ENCODE measurements at regions not wholly inside any gene's neighbourhood (a gene's known extent, or its start where the extent isn't known, plus 50 kb on each side); places are given as distances from the start of the nearest gene placed in this dataset.

- no peaks in the 10 kb centered on the region for H3K27me3 Mint-ChIP-seq (ENCODE audit: low read depth)
- no peak for TF ChIP-seq CTCF (IDR thresholded peaks at IDR 0.05; ENCODE audit: unreplicated experiment)
- peaks cover 26% of the 10 kb centered on the region for H3K4me1 Mint-ChIP-seq
- H3K9me3 Mint-ChIP-seq, result no peaks in the 10 kb centered on the region
- H3K36me3 Mint-ChIP-seq, result peaks cover 6% of the 10 kb centered on the region
- H3K4me3 Mint-ChIP-seq, result no peak overlapping the region
- DNase-seq (ENCODE audit: low spot score in 2 of 2, unreplicated experiment in 2 of 2), result no peak
- H3K27ac Mint-ChIP-seq, result peak overlapping the region; percentile 55
Observed at GRCh38 chr21:16583556-16583955, 853.8 kb downstream of the USP25 start.

- peak overlapping the region; percentile 9 for H3K27ac Mint-ChIP-seq
- no peaks in the 10 kb centered on the region for H3K27me3 Mint-ChIP-seq (ENCODE audit: low read depth)
- H3K4me3 Mint-ChIP-seq, result no peak overlapping the region
- TF ChIP-seq CTCF (IDR thresholded peaks at IDR 0.05; ENCODE audit: unreplicated experiment), result no peak
- H3K4me1 Mint-ChIP-seq, result peaks cover 18% of the 10 kb centered on the region
- no peak for DNase-seq (ENCODE audit: low spot score in 2 of 2, unreplicated experiment in 2 of 2)
- H3K9me3 Mint-ChIP-seq, result no peaks in the 10 kb centered on the region
- H3K36me3 Mint-ChIP-seq, result peaks cover 6% of the 10 kb centered on the region
Observed at GRCh38 chr21:16584756-16585155, 855.0 kb downstream of the USP25 start.

- Mint-ChIP-seq H3K27ac (no peak overlapping the region), H3K9me3 (no peaks in the 10 kb centered on the region), H3K36me3 (peaks cover 6% of the 10 kb centered on the region), H3K4me3 (no peak overlapping the region), H3K4me1 (peaks cover 15% of the 10 kb centered on the region), H3K27me3 (ENCODE audit: low read depth) (no peaks in the 10 kb centered on the region)
- TF ChIP-seq CTCF (IDR thresholded peaks at IDR 0.05; ENCODE audit: unreplicated experiment), result no peak
- no peak for DNase-seq (ENCODE audit: low spot score in 2 of 2, unreplicated experiment in 2 of 2)
Observed at GRCh38 chr21:16585896-16586295, 856.1 kb downstream of the USP25 start.

GRCh38 chr21:16587141-16587581 is 857.4 kb downstream of the USP25 start:
- no peak for DNase-seq (ENCODE audit: low spot score in 2 of 2, unreplicated experiment in 2 of 2)
- no peak for TF ChIP-seq CTCF (IDR thresholded peaks at IDR 0.05; ENCODE audit: unreplicated experiment)
- no peaks in the 10 kb centered on the region for H3K27me3 Mint-ChIP-seq (ENCODE audit: low read depth)

GRCh38 chr21:16587681-16588375 is 858.0 kb downstream of the USP25 start:
- no peaks in the 10 kb centered on the region for H3K9me3 Mint-ChIP-seq
- H3K4me1 Mint-ChIP-seq, result peaks cover 19% of the 10 kb centered on the region
- DNase-seq (ENCODE audit: low spot score in 2 of 2, unreplicated experiment in 2 of 2), result no peak
- no peak for TF ChIP-seq CTCF (IDR thresholded peaks at IDR 0.05; ENCODE audit: unreplicated experiment)
- no peaks in the 10 kb centered on the region for H3K27me3 Mint-ChIP-seq (ENCODE audit: low read depth)
- peaks cover 6% of the 10 kb centered on the region for H3K36me3 Mint-ChIP-seq
- H3K4me3 Mint-ChIP-seq, result no peak overlapping the region
- H3K27ac Mint-ChIP-seq, result no peak overlapping the region

More at GRCh38 chr21:16587141-16587581, 857.4 kb downstream of the USP25 start:
- Mint-ChIP-seq H3K27ac (no peak overlapping the region), H3K36me3 (peaks cover 6% of the 10 kb centered on the region), H3K4me3 (no peak overlapping the region), H3K9me3 (no peaks in the 10 kb centered on the region), H3K4me1 (peaks cover 12% of the 10 kb centered on the region)

All from mesothelial cell of epicardium (in vitro differentiated cells).